PC-3 (cell line): ENCODE measurements at regions not wholly inside any gene's neighbourhood (a gene's known extent, or its start where the extent isn't known, plus 50 kb on each side); places are given as distances from the start of the nearest gene placed in this dataset.

Experiments used
- ATAC-seq: fragments of 200-7000 bp; cut with Tn5 transposase; 2 replicates; pipeline ENCODE4 v1.9.1; 2020; ENCODE audit warnings: mild to moderate bottlenecking, moderate library complexity
- BruUV-seq: library from RNA; stranded (reverse); fragments of 400-500 nt; replicated peaks from 2 replicates; lab custom pipeline; 2021; lab: Mats Ljungman, UMichigan
- CTCF ChIA-PET: fragments of 300-600 bp; sonication (Branson Sonifier 250); formaldehyde crosslinking; loops from one replicate; lab custom pipeline; 2022; ENCODE audit warnings: antibody characterized with exemption; lab: Charles Lee
- POLR2A ChIA-PET: fragments of 300-600 bp; sonication (Branson Sonifier 250); formaldehyde crosslinking; loops from one replicate; lab custom pipeline; 2022; ENCODE audit warnings: antibody characterized with exemption; ENCODE audit not compliant: unreplicated experiment; lab: Charles Lee
- DNase-seq: peaks from one replicate; pipeline ENCODE4 v3.0.0-alpha.2; 2015
- H2AFZ ChIP-seq: fragments of 300-600 bp; sonication (generic); 2 replicates; pipeline ENCODE4 v1.6.0; 2016; ENCODE audit warnings: antibody characterized with exemption, low read length
- H3F3A ChIP-seq: fragments of 300-600 bp; sonication (generic); one replicate; pipeline ENCODE4 v1.6.0; 2017; ENCODE audit warnings: antibody characterized with exemption, low read length, control low read depth, mild to moderate bottlenecking; ENCODE audit not compliant: unreplicated experiment
- H3K27ac ChIP-seq: fragments of 300-600 bp; sonication (generic); 2 replicates; pipeline ENCODE4 v1.5.1; 2016; ENCODE audit warnings: mild to moderate bottlenecking, low read length
- H3K27me3 ChIP-seq: fragments of 300-600 bp; sonication (generic); 2 replicates; pipeline ENCODE4 v1.6.1; 2016; ENCODE audit warnings: low read length, mixed read lengths
- H3K36me3 ChIP-seq: fragments of 300-600 bp; sonication (generic); 2 replicates; pipeline ENCODE4 v1.6.1; 2016; ENCODE audit warnings: low read depth, mixed run types, low read length, mixed read lengths
- H3K4me1 ChIP-seq: fragments of 300-600 bp; sonication (generic); 2 replicates; pipeline ENCODE4 v1.5.1; 2016; ENCODE audit warnings: low read length; ENCODE audit not compliant: insufficient read depth
- H3K4me2 ChIP-seq: fragments of 300-600 bp; sonication (generic); 2 replicates; pipeline ENCODE4 v1.6.0; 2016; ENCODE audit warnings: low read length
- H3K4me3 ChIP-seq: fragments of 300-600 bp; sonication (generic); 2 replicates; pipeline ENCODE4 v1.5.1; 2016; ENCODE audit warnings: mild to moderate bottlenecking, low read length, mixed read lengths
- H3K79me2 ChIP-seq: fragments of 300-600 bp; sonication (generic); 2 replicates; pipeline ENCODE4 v1.6.1; 2017; ENCODE audit warnings: low read length, mixed read lengths
- H3K9ac ChIP-seq: fragments of 300-600 bp; sonication (generic); 2 replicates; pipeline ENCODE4 v1.6.0; 2016; ENCODE audit warnings: mild to moderate bottlenecking, low read length
- H3K9me2 ChIP-seq: fragments of 300-600 bp; sonication (generic); replicated peaks from 2 replicates; pipeline ENCODE4 v1.6.1; 2016; ENCODE audit warnings: mixed run types, low read length, mixed read lengths
- H3K9me3 ChIP-seq: fragments of 300-600 bp; sonication (generic); 2 replicates; pipeline ENCODE4 v1.6.1; 2016; ENCODE audit warnings: low read length, mixed read lengths
- H4K20me1 ChIP-seq: fragments of 300-600 bp; sonication (generic); 2 replicates; pipeline ENCODE4 v1.6.1; 2016; ENCODE audit warnings: low read length, mixed read lengths
- EZH2 ChIP-seq: fragments of 300-600 bp; sonication (generic); IDR thresholded peaks from one replicate; pipeline ENCODE4 v1.6.1; 2017; ENCODE audit warnings: antibody characterized with exemption, mild to moderate bottlenecking, low read length; ENCODE audit not compliant: unreplicated experiment
- EZH2phosphoT487 ChIP-seq: fragments of 300-600 bp; sonication (generic); IDR thresholded peaks from 2 replicates; pipeline ENCODE4 v1.6.1; 2018; ENCODE audit warnings: mild to moderate bottlenecking, antibody characterized with exemption, low read length, borderline replicate concordance
- intact Hi-C: fragments of 100-400 bp; cut with micrococcal nuclease; formaldehyde crosslinking; loops from 2 replicates; pipeline ENCODE4 v1.9.0; 2023
- TF ChIP-seq, protein P1 (sequence below): fragments of 300-600 bp; sonication (generic); conservative IDR thresholded peaks from 2 replicates; pipeline ENCODE4 v1.5.1; 2017; ENCODE audit warnings: antibody characterized with exemption, low read depth, mild to moderate bottlenecking, low read length

GRCh38 chr10:121087688-121088087, 236.5 kb downstream of the WDR11 start:
- TF ChIP-seq, protein P1, sequence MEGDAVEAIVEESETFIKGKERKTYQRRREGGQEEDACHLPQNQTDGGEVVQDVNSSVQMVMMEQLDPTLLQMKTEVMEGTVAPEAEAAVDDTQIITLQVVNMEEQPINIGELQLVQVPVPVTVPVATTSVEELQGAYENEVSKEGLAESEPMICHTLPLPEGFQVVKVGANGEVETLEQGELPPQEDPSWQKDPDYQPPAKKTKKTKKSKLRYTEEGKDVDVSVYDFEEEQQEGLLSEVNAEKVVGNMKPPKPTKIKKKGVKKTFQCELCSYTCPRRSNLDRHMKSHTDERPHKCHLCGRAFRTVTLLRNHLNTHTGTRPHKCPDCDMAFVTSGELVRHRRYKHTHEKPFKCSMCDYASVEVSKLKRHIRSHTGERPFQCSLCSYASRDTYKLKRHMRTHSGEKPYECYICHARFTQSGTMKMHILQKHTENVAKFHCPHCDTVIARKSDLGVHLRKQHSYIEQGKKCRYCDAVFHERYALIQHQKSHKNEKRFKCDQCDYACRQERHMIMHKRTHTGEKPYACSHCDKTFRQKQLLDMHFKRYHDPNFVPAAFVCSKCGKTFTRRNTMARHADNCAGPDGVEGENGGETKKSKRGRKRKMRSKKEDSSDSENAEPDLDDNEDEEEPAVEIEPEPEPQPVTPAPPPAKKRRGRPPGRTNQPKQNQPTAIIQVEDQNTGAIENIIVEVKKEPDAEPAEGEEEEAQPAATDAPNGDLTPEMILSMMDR: no peak
- TF ChIP-seq EZH2phosphoT487: no peak
- TF ChIP-seq EZH2: no peak
- H2AFZ ChIP-seq: no peak overlapping the region
- no TSS peak for BruUV-seq
- H3K9ac ChIP-seq: no peak overlapping the region
- H3K4me1 ChIP-seq: no peaks in the 10 kb centered on the region
- no peaks in the 10 kb centered on the region for H3F3A ChIP-seq
- H3K4me2 ChIP-seq: no peak overlapping the region
- no peak for DNase-seq
- H3K4me3 ChIP-seq: no peak overlapping the region
- ChIA-PET CTCF (no interaction called here), POLR2A (no interaction called here)
- no peaks in the 10 kb centered on the region for H3K9me3 ChIP-seq
- no peaks in the 10 kb centered on the region for H3K9me2 ChIP-seq
- no peaks in the 10 kb centered on the region for H3K79me2 ChIP-seq
- H4K20me1 ChIP-seq: no peaks in the 10 kb centered on the region
- no peak overlapping the region for H3K27ac ChIP-seq
- ATAC-seq: no peak
- no peaks in the 10 kb centered on the region for H3K36me3 ChIP-seq
- H3K27me3 ChIP-seq: peaks cover 26% of the 10 kb centered on the region
- intact Hi-C loops: no loop called here

DNA sequence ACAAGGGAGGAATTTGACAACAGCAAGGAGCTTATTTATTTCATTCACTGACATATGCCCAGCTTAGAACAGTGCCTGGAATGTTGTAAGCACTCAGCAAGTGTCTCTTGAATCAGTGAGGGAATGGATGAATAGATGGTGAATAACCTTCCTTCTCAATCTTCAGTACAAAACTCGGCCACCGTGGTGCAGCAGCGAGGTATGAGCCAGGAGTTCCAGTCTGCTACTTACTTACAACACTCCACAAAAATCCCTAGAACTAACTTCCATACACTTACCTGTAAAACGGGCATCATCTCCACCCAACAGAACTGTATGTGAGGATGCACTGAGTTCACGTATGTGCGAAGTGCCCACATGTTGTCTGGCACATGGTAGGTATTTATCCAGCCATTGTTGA, 237.4 kb downstream of the WDR11 start:
- TF ChIP-seq, protein P1: no peak
- TF ChIP-seq EZH2 (no peak), EZH2phosphoT487 (no peak)
- no peaks in the 10 kb centered on the region for H3K9me2 ChIP-seq
- H3K9ac ChIP-seq: no peak overlapping the region
- no peak overlapping the region for H3K4me3 ChIP-seq
- no peaks in the 10 kb centered on the region for H3K4me1 ChIP-seq
- no peaks in the 10 kb centered on the region for H3K79me2 ChIP-seq
- H3K4me2 ChIP-seq: no peak overlapping the region
- no peaks in the 10 kb centered on the region for H3K36me3 ChIP-seq
- no TSS peak for BruUV-seq
- ChIA-PET POLR2A (no interaction called here), CTCF (no interaction called here)
- ATAC-seq (no peak), DNase-seq (peak; percentile 12)
- H3F3A ChIP-seq: no peaks in the 10 kb centered on the region
- H3K9me3 ChIP-seq: no peaks in the 10 kb centered on the region
- H3K27me3 ChIP-seq: peaks cover 18% of the 10 kb centered on the region; the same call in 1 of the 2 replicates
- no peak overlapping the region for H2AFZ ChIP-seq
- intact Hi-C loops: no loop called here
- H3K27ac ChIP-seq: no peak overlapping the region
- H4K20me1 ChIP-seq: no peaks in the 10 kb centered on the region

GRCh38 chr10:121089434-121089833, 238.3 kb downstream of the WDR11 start:
- no peak overlapping the region for H3K4me3 ChIP-seq
- H3K79me2 ChIP-seq: no peaks in the 10 kb centered on the region
- TF ChIP-seq EZH2 (no peak), EZH2phosphoT487 (no peak)
- TF ChIP-seq, protein P1: no peak
- CTCF ChIA-PET: no interaction called here
- POLR2A ChIA-PET: no interaction called here
- intact Hi-C loops: no loop called here
- no peaks in the 10 kb centered on the region for H3K9me3 ChIP-seq
- H4K20me1 ChIP-seq: no peaks in the 10 kb centered on the region
- no peaks in the 10 kb centered on the region for H3F3A ChIP-seq
- DNase-seq (no peak), ATAC-seq (no peak)
- no peaks in the 10 kb centered on the region for H3K36me3 ChIP-seq
- BruUV-seq: no TSS peak
- H3K4me2 ChIP-seq: no peak overlapping the region
- H3K27me3 ChIP-seq: peaks cover 9% of the 10 kb centered on the region; the same call in 1 of the 2 replicates
- no peak overlapping the region for H3K9ac ChIP-seq
- no peaks in the 10 kb centered on the region for H3K9me2 ChIP-seq
- H2AFZ ChIP-seq: no peak overlapping the region
- no peak overlapping the region for H3K27ac ChIP-seq
- no peaks in the 10 kb centered on the region for H3K4me1 ChIP-seq
